ENCODE measurements at regions not wholly inside any gene's neighbourhood (a gene's known extent, or its start where the extent isn't known, plus 50 kb on each side); places are given as distances from the start of the nearest gene placed in this dataset.

GRCh38 chr19:30172613-30173242 lies 199.5 kb upstream of the ZNF536 start:
- Histone ChIP-seq H3K27ac (ENCODE audit: low read depth, low read length) (no peak overlapping the region), H4K5ac (ENCODE audit: insufficient read length, low read depth, low read length) (no peak overlapping the region), H4K91ac (replicated peaks; ENCODE audit: insufficient read length, low read length) (no peak overlapping the region), H2BK20ac (ENCODE audit: low read length) (no peak overlapping the region), H3K56ac (replicated peaks; ENCODE audit: insufficient read length, low read depth, low read length) (no peak overlapping the region), H3K79me1 (ENCODE audit: low read depth, low read length) (no peaks in the 10 kb centered on the region), H3K9ac (replicated peaks in 1 of 4; ENCODE audit: extremely low read depth in 1 of 4, low read depth in 3 of 4, low read length in 3 of 4) (no peak overlapping the region), H3K23me2 (ENCODE audit: low read depth, low read length) (peaks cover 10% of the 10 kb centered on the region), H3K4me2 (ENCODE audit: insufficient read depth in 1 of 2, low read depth in 2 of 2, low read length in 2 of 2) (no peak overlapping the region), H2BK15ac (ENCODE audit: low read length) (0 out of 2 replicates have a peak overlapping the region, but pooled peaks have one; percentile 8), H3K23ac (ENCODE audit: insufficient read length) (no peak overlapping the region), H3K18ac (ENCODE audit: extremely low read depth, low read length) (no peak overlapping the region), H2BK120ac (replicated peaks; ENCODE audit: low read depth, low read length) (no peak overlapping the region), H4K20me1 (replicated peaks in 1 of 2; ENCODE audit: control insufficient read depth in 1 of 2, insufficient read depth in 2 of 2, low read length in 2 of 2) (peaks cover 0 to 11% of the 10 kb centered on the region in 2 experiments), H2AK5ac (ENCODE audit: low read depth, low read length) (no peak overlapping the region), H3K27me3 (replicated peaks in 1 of 4; ENCODE audit: control insufficient read depth in 3 of 4, extremely low read depth in 1 of 4, insufficient read depth in 3 of 4, low read length in 3 of 4) (no peaks in the 10 kb centered on the region), H4K8ac (ENCODE audit: extremely low read depth, insufficient read depth, low read length) (no peak overlapping the region), H2BK5ac (ENCODE audit: low read depth, low read length) (no peak overlapping the region), H3K4me1 (replicated peaks in 1 of 4; ENCODE audit: control insufficient read depth in 3 of 4, insufficient read depth in 4 of 4, low read length in 3 of 4) (peaks cover 0 to 2% (median 0%) of the 10 kb centered on the region in 4 experiments; a peak in 1 of 7 replicates), H3K4me3 (ENCODE audit: extremely low read depth in 1 of 4, insufficient read depth in 2 of 4, low read depth in 3 of 4, low read length in 4 of 4) (no peak overlapping the region), H3K4ac (replicated peaks; ENCODE audit: insufficient read length, low read depth, low read length) (no peak overlapping the region), H2BK12ac (ENCODE audit: low read depth, low read length) (no peak overlapping the region), H3K9me3 (ENCODE audit: insufficient read depth in 2 of 2, low read depth in 1 of 2, low read length in 1 of 2) (peaks cover 0 to 5% of the 10 kb centered on the region in 2 experiments; a peak in 2 of 4 replicates), H3K36me3 (ENCODE audit: control insufficient read depth in 2 of 4, insufficient read depth in 4 of 4, low read length in 3 of 4) (peaks cover 0 to 2% (median 0%) of the 10 kb centered on the region in 4 experiments; a peak in 1 of 8 replicates), H3K14ac (ENCODE audit: insufficient read length) (no peak overlapping the region), H3K79me2 (ENCODE audit: control insufficient read depth in 1 of 2, insufficient read depth in 2 of 2, low read length in 2 of 2) (no peaks in the 10 kb centered on the region), H2AFZ (ENCODE audit: low read length) (no peak overlapping the region)
- no peak for FAIRE-seq
- POLR2A ChIA-PET (ENCODE audit: partially characterized antibody), result no interaction called here
- 89% methylated on average over 8 of the region's 8 CpGs; no CpG with 5 or more reads in 1 of the 2 experiments for WGBS, 2 experiments (ENCODE audit: extremely low coverage in 1 of 2, insufficient coverage in 1 of 2, insufficient read length in 1 of 2, insufficient replicate concordance in 2 of 2, low coverage in 1 of 2, low lambda C conversion rate in 2 of 2, missing lambda C conversion rate in 1 of 2)
- CTCF ChIA-PET (ENCODE audit: partially characterized antibody), result no interaction called here
- no peak for DNase-seq (ENCODE audit: low read depth in 1 of 2, low spot score in 2 of 2)
- no peak for TF ChIP-seq JUND (IDR thresholded peaks at IDR 0.05; ENCODE audit: low read length)
- TF ChIP-seq RXRA (IDR thresholded peaks at IDR 0.05; ENCODE audit: insufficient read depth, low read depth, low read length), result no peak
- TF ChIP-seq NANOG (IDR thresholded peaks at IDR 0.05; ENCODE audit: insufficient read depth, low read depth, low read length, poor library complexity, severe bottlenecking), result no peak
- TF ChIP-seq KDM1A (IDR thresholded peaks at IDR 0.05; ENCODE audit: borderline replicate concordance, low read length), result no peak
- no peak for TF ChIP-seq TCF12 (IDR thresholded peaks at IDR 0.05; ENCODE audit: low read depth, low read length)
- TF ChIP-seq POU5F1 (IDR thresholded peaks at IDR 0.05; ENCODE audit: low read depth, low read length), result no peak
- no peak for TF ChIP-seq HDAC2 (IDR thresholded peaks at IDR 0.05; ENCODE audit: borderline replicate concordance in 1 of 2, low read depth in 2 of 2, low read length in 2 of 2)
- TF ChIP-seq MAX (IDR thresholded peaks at IDR 0.05), result no peak
- no peak for TF ChIP-seq ZNF274 (IDR thresholded peaks at IDR 0.05; ENCODE audit: borderline replicate concordance, extremely low read depth, low read length)
- TF ChIP-seq RNF2 (IDR thresholded peaks at IDR 0.05; ENCODE audit: borderline replicate concordance, low read depth, low read length, missing control alignments, poor library complexity, severe bottlenecking), result no peak
- no peak for TF ChIP-seq CEBPB (IDR thresholded peaks at IDR 0.05; ENCODE audit: low read depth, low read length)
- TF ChIP-seq SUZ12 (IDR thresholded peaks at IDR 0.05; ENCODE audit: low read length), result no peak

Data from H1 (cell line).